ENCODE measurements at regions not wholly inside any gene's neighbourhood (a gene's known extent, or its start where the extent isn't known, plus 50 kb on each side); places are given as distances from the start of the nearest gene placed in this dataset.

- ATAC-seq: no peak
- DNase-seq (ENCODE audit: low spot score in 2 of 2): no peak
- H3K36me3 Mint-ChIP-seq: no peaks in the 10 kb centered on the region
- no peak overlapping the region for H3K27ac Mint-ChIP-seq
- no peaks in the 10 kb centered on the region for H3K9me3 Mint-ChIP-seq
These were observed 350.0 kb downstream of the USP25 start for GRCh38 chr21:16079830-16080229.

- Mint-ChIP-seq H3K9me3 (no peaks in the 10 kb centered on the region), H3K36me3 (no peaks in the 10 kb centered on the region), H3K27ac (no peak overlapping the region)
- ATAC-seq (no peak), DNase-seq (ENCODE audit: low spot score in 2 of 2) (no peak)
These were observed 351.5 kb downstream of the USP25 start for GRCh38 chr21:16081304-16081703.

GRCh38 chr21:16082038-16082816 is 352.4 kb downstream of the USP25 start:
- no peaks in the 10 kb centered on the region for H3K36me3 Mint-ChIP-seq
- no peaks in the 10 kb centered on the region for H3K9me3 Mint-ChIP-seq
- no peak for DNase-seq (ENCODE audit: low spot score in 2 of 2)
- no peak overlapping the region for H3K27ac Mint-ChIP-seq
- no peak for ATAC-seq

GRCh38 chr21:16084776-16085364 is 355.1 kb downstream of the USP25 start:
- H3K27ac Mint-ChIP-seq: no peak overlapping the region
- ATAC-seq (no peak), DNase-seq (ENCODE audit: low spot score in 2 of 2) (no peak)
- H3K36me3 Mint-ChIP-seq: no peaks in the 10 kb centered on the region
- no peaks in the 10 kb centered on the region for H3K9me3 Mint-ChIP-seq

- Mint-ChIP-seq H3K36me3 (no peaks in the 10 kb centered on the region), H3K27ac (no peak overlapping the region), H3K9me3 (no peaks in the 10 kb centered on the region)
- ATAC-seq: no peak
- no peak for DNase-seq (ENCODE audit: low spot score in 2 of 2)
These were observed 355.6 kb downstream of the USP25 start for GRCh38 chr21:16085421-16085820.

GRCh38 chr21:16086121-16086520 is 356.3 kb downstream of the USP25 start:
- no peak overlapping the region for H3K27ac Mint-ChIP-seq
- DNase-seq (ENCODE audit: low spot score in 2 of 2): no peak
- ATAC-seq: no peak
- H3K36me3 Mint-ChIP-seq: no peaks in the 10 kb centered on the region
- no peaks in the 10 kb centered on the region for H3K9me3 Mint-ChIP-seq

GRCh38 chr21:16086936-16087335 is 357.2 kb downstream of the USP25 start:
- Mint-ChIP-seq H3K9me3 (no peaks in the 10 kb centered on the region), H3K36me3 (no peaks in the 10 kb centered on the region), H3K27ac (no peak overlapping the region)
- DNase-seq (ENCODE audit: low spot score in 2 of 2) (no peak), ATAC-seq (no peak)

- no peaks in the 10 kb centered on the region for H3K36me3 Mint-ChIP-seq
- ATAC-seq (no peak), DNase-seq (ENCODE audit: low spot score in 2 of 2) (no peak)
- H3K27ac Mint-ChIP-seq: no peak overlapping the region
- H3K9me3 Mint-ChIP-seq: no peaks in the 10 kb centered on the region
These were observed 357.7 kb downstream of the USP25 start for GRCh38 chr21:16087523-16087922.

- Mint-ChIP-seq H3K27ac (no peak overlapping the region), H3K9me3 (no peaks in the 10 kb centered on the region), H3K36me3 (no peaks in the 10 kb centered on the region)
- ATAC-seq (no peak), DNase-seq (ENCODE audit: low spot score in 2 of 2) (no peak)
These were observed 358.3 kb downstream of the USP25 start for GRCh38 chr21:16088056-16088455.

- ATAC-seq (no peak), DNase-seq (ENCODE audit: low spot score in 2 of 2) (no peak)
- Mint-ChIP-seq H3K27ac (no peak overlapping the region), H3K9me3 (peaks cover 0 to 3% of the 10 kb centered on the region in 2 donors), H3K36me3 (no peaks in the 10 kb centered on the region)
These were observed 365.2 kb downstream of the USP25 start for GRCh38 chr21:16095005-16095404.

GRCh38 chr21:16096988-16097387 is 367.2 kb downstream of the USP25 start:
- no peak overlapping the region for H3K27ac Mint-ChIP-seq
- DNase-seq (ENCODE audit: low spot score in 2 of 2) (no peak), ATAC-seq (no peak)
- H3K36me3 Mint-ChIP-seq: no peaks in the 10 kb centered on the region
- peaks cover 0 to 3% of the 10 kb centered on the region in 2 donors for H3K9me3 Mint-ChIP-seq

- no peak for ATAC-seq
- Mint-ChIP-seq H3K9me3 (no peaks in the 10 kb centered on the region), H3K27ac (no peak overlapping the region), H3K36me3 (no peaks in the 10 kb centered on the region)
- DNase-seq (ENCODE audit: low spot score in 2 of 2): no peak
These were observed 372.3 kb downstream of the USP25 start for GRCh38 chr21:16102113-16102512.

GRCh38 chr21:16108561-16109075 is 378.8 kb downstream of the USP25 start:
- ATAC-seq (no peak), DNase-seq (ENCODE audit: low spot score in 2 of 2) (no peak)
- H3K27ac Mint-ChIP-seq: no peak overlapping the region
- peaks cover 0 to under 1% of the 10 kb centered on the region in 2 donors for H3K9me3 Mint-ChIP-seq
- no peaks in the 10 kb centered on the region for H3K36me3 Mint-ChIP-seq

- H3K9me3 Mint-ChIP-seq: peaks cover 0 to 6% of the 10 kb centered on the region in 2 donors
- H3K27ac Mint-ChIP-seq: no peak overlapping the region
- H3K36me3 Mint-ChIP-seq: no peaks in the 10 kb centered on the region
- ATAC-seq (no peak), DNase-seq (ENCODE audit: low spot score in 2 of 2) (no peak)
These were observed 383.4 kb downstream of the USP25 start for GRCh38 chr21:16113052-16113715.

- Mint-ChIP-seq H3K36me3 (no peaks in the 10 kb centered on the region), H3K27ac (no peak overlapping the region), H3K9me3 (peaks cover 0 to 6% of the 10 kb centered on the region in 2 donors)
- no peak for DNase-seq (ENCODE audit: low spot score in 2 of 2)
- no peak for ATAC-seq
These were observed 385.7 kb downstream of the USP25 start for GRCh38 chr21:16115461-16115860.

- H3K9me3 Mint-ChIP-seq: peaks cover 0 to 6% of the 10 kb centered on the region in 2 donors
- no peak for ATAC-seq
- H3K36me3 Mint-ChIP-seq: no peaks in the 10 kb centered on the region
These were observed 386.3 kb downstream of the USP25 start for GRCh38 chr21:16116069-16116468.

GRCh38 chr21:16116798-16117197 is 387.0 kb downstream of the USP25 start:
- no peak overlapping the region for H3K27ac Mint-ChIP-seq
- peaks cover 0 to 6% of the 10 kb centered on the region in 2 donors for H3K9me3 Mint-ChIP-seq
- DNase-seq (ENCODE audit: low spot score in 2 of 2) (no peak), ATAC-seq (no peak)
- no peaks in the 10 kb centered on the region for H3K36me3 Mint-ChIP-seq

More at GRCh38 chr21:16116069-16116468, 386.3 kb downstream of the USP25 start:
- no peak for DNase-seq (ENCODE audit: low spot score in 2 of 2)
- no peak overlapping the region for H3K27ac Mint-ChIP-seq
